ENCODE measurements at regions not wholly inside any gene's neighbourhood (a gene's known extent, or its start where the extent isn't known, plus 50 kb on each side); places are given as distances from the start of the nearest gene placed in this dataset.

- Histone ChIP-seq H3K27me3 (ENCODE audit: insufficient read depth, low read length) (no peaks in the 10 kb centered on the region), H4K20me1 (ENCODE audit: control insufficient read depth, insufficient read depth, insufficient read length) (no peaks in the 10 kb centered on the region), H3K4me2 (ENCODE audit: insufficient read depth, insufficient read length, low read length) (no peak overlapping the region), H2BK15ac (ENCODE audit: low read depth, low read length) (no peak overlapping the region), H2AFZ (ENCODE audit: low read length) (no peak overlapping the region), H3K4me1 (ENCODE audit: insufficient read depth, low read length) (no peaks in the 10 kb centered on the region), H4K5ac (ENCODE audit: insufficient read length, low read depth, low read length) (no peak overlapping the region), H3K23me2 (ENCODE audit: insufficient read length, low read depth, low read length, poor library complexity, severe bottlenecking) (no peaks in the 10 kb centered on the region), H3K56ac (ENCODE audit: insufficient read length, low read depth, low read length) (no peak overlapping the region), H4K91ac (ENCODE audit: insufficient read length, low read depth, low read length) (no peak overlapping the region), H3T11ph (ENCODE audit: low read length) (no peak overlapping the region), H4K8ac (replicated peaks; ENCODE audit: insufficient read length, low read depth, low read length) (no peak overlapping the region), H3K23ac (ENCODE audit: insufficient read length, low read depth, low read length) (no peak overlapping the region), H3K14ac (ENCODE audit: insufficient read depth, low read length) (no peak overlapping the region), H3K4ac (ENCODE audit: low read depth, low read length) (no peak overlapping the region), H3K9ac (ENCODE audit: extremely low read depth, insufficient read length, low read length) (no peak overlapping the region), H3K9me3 (ENCODE audit: control insufficient read depth, low read depth, low read length) (peaks cover 10% of the 10 kb centered on the region), H3K18ac (ENCODE audit: insufficient read length, low read depth, low read length) (no peak overlapping the region), H3K79me1 (ENCODE audit: insufficient read depth, low read depth, low read length, poor library complexity, severe bottlenecking) (no peaks in the 10 kb centered on the region), H2BK5ac (ENCODE audit: insufficient read length, low read length) (no peak overlapping the region), H3K27ac (ENCODE audit: insufficient read length, low read depth, low read length) (no peak overlapping the region), H2BK120ac (ENCODE audit: low read depth, low read length, poor library complexity, severe bottlenecking) (no peak overlapping the region), H2BK12ac (ENCODE audit: insufficient read length, low read depth, low read length) (no peak overlapping the region), H2BK20ac (ENCODE audit: low read depth, low read length, poor library complexity, severe bottlenecking) (no peak overlapping the region), H3K79me2 (ENCODE audit: insufficient read depth, low read length) (no peaks in the 10 kb centered on the region), H2AK5ac (ENCODE audit: insufficient read length, low read length) (no peak overlapping the region)
- Mint-ChIP-seq H3K4me1 (peaks cover 3 to 10% of the 10 kb centered on the region in 2 experiments; a peak in 3 of 4 replicates), H3K27me3 (ENCODE audit: low read depth) (no peaks in the 10 kb centered on the region), H3K27ac (no peak overlapping the region), H3K36me3 (ENCODE audit: insufficient read depth in 1 of 3, low read depth in 3 of 3) (peaks cover 12 to 25% (median 17%) of the 10 kb centered on the region in 3 experiments), H3K4me3 (no peak overlapping the region), H3K9me3 (peaks cover 17 to 24% of the 10 kb centered on the region in 2 experiments)
- no peak for DNase-seq
- no CpG with 5 or more reads among the region's 5 CpGs for WGBS (ENCODE audit: extremely low coverage, insufficient read length, low lambda C conversion rate)
- TF ChIP-seq CTCF (conservative IDR thresholded peaks at IDR 0.05), result no peak
These were observed 155.1 kb upstream of the PRICKLE1 start for GRCh38 chr12:42744539-42745182.
